ENCODE measurements at regions not wholly inside any gene's neighbourhood (a gene's known extent, or its start where the extent isn't known, plus 50 kb on each side); places are given as distances from the start of the nearest gene placed in this dataset.
"Not testable (repeated sequence)": the region's sequence is repeated elsewhere in the genome, so short reads cannot be mapped to it uniquely, and the experiment has no call there.

GRCh38 chr4:81737865-81738559 is 266.3 kb upstream of the RASGEF1B start:
- DNase-seq (ENCODE audit: low read depth): no peak
- no peak overlapping the region for H3K4me3 ChIP-seq (ENCODE audit: low read length)
- no peaks in the 10 kb centered on the region for H3K9me3 ChIP-seq (ENCODE audit: control insufficient read depth, low read length)
- H3K36me3 ChIP-seq (ENCODE audit: control insufficient read depth, insufficient read depth, low read length, severe bottlenecking): no peaks in the 10 kb centered on the region
- H3K9ac ChIP-seq (ENCODE audit: low read length): no peak overlapping the region
- H3K4me1 ChIP-seq (ENCODE audit: control insufficient read depth, insufficient read depth, low read length): no peaks in the 10 kb centered on the region
- H3K27me3 ChIP-seq (replicated peaks; ENCODE audit: control insufficient read depth, insufficient read depth, low read length): no peaks in the 10 kb centered on the region

DNA sequence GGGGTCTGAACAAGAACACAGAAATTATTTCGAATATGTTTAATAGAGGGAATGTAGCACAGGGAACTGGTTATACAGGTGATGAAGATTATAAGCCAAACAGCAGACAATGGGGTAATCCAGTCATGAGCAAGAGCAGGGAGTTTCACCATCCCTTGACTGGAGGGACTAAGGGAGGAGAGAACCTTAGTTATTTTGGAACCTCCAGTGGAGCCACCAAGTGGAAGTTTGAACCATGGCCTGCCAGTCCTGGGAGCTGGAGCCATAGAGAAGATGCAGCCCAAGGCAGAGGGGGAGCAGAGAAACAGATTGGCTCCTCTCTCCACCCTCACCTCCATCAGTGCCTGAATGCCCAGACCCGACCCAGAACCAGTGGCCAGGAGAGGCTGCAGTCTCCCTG is 264.6 kb upstream of the RASGEF1B start:
- Histone ChIP-seq H3K9ac (ENCODE audit: low read length) (no peak overlapping the region), H3K36me3 (ENCODE audit: control insufficient read depth, insufficient read depth, low read length, severe bottlenecking) (no peaks in the 10 kb centered on the region), H3K4me1 (ENCODE audit: control insufficient read depth, insufficient read depth, low read length) (no peaks in the 10 kb centered on the region), H3K4me3 (ENCODE audit: low read length) (no peak overlapping the region), H3K27me3 (replicated peaks; ENCODE audit: control insufficient read depth, insufficient read depth, low read length) (no peaks in the 10 kb centered on the region), H3K9me3 (ENCODE audit: control insufficient read depth, low read length) (no peaks in the 10 kb centered on the region)
- DNase-seq (ENCODE audit: low read depth): no peak

DNA sequence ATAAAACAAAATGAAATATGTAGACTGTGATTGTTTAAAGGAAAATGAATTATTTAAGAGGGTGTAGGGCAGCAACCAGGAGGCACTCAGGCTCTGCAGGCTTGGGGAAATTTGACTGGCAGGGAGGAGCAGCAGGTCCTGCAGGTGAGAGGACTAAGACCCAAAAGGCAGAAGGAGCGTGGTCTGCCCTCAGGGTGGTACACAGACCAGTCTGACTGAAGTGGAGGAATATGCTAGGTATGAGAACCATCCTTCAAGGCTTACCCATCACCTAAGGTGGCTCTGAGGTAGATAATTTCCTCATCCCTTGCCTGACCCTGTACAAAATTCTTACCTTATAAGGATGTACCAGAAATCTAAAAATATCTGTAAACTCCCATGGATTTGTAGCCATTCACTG is 261.3 kb upstream of the RASGEF1B start:
- no peak for DNase-seq (ENCODE audit: low read depth)
- Histone ChIP-seq H3K9ac (ENCODE audit: low read length) (no peak overlapping the region), H3K4me1 (ENCODE audit: control insufficient read depth, insufficient read depth, low read length) (no peaks in the 10 kb centered on the region), H3K4me3 (ENCODE audit: low read length) (no peak overlapping the region), H3K9me3 (ENCODE audit: control insufficient read depth, low read length) (peaks cover 2% of the 10 kb centered on the region), H3K36me3 (ENCODE audit: control insufficient read depth, insufficient read depth, low read length, severe bottlenecking) (no peaks in the 10 kb centered on the region), H3K27me3 (replicated peaks; ENCODE audit: control insufficient read depth, insufficient read depth, low read length) (no peaks in the 10 kb centered on the region)

- Histone ChIP-seq H3K36me3 (ENCODE audit: control insufficient read depth, insufficient read depth, low read length, severe bottlenecking) (no peaks in the 10 kb centered on the region), H3K4me3 (ENCODE audit: low read length) (no peak overlapping the region), H3K9ac (ENCODE audit: low read length) (no peak overlapping the region), H3K4me1 (ENCODE audit: control insufficient read depth, insufficient read depth, low read length) (peaks cover 27% of the 10 kb centered on the region), H3K9me3 (ENCODE audit: control insufficient read depth, low read length) (peaks cover 6% of the 10 kb centered on the region), H3K27me3 (replicated peaks; ENCODE audit: control insufficient read depth, insufficient read depth, low read length) (no peaks in the 10 kb centered on the region)
- DNase-seq (ENCODE audit: low read depth): no peak
Measured at GRCh38 chr4:81724925-81725329, 253.2 kb upstream of the RASGEF1B start.

DNA sequence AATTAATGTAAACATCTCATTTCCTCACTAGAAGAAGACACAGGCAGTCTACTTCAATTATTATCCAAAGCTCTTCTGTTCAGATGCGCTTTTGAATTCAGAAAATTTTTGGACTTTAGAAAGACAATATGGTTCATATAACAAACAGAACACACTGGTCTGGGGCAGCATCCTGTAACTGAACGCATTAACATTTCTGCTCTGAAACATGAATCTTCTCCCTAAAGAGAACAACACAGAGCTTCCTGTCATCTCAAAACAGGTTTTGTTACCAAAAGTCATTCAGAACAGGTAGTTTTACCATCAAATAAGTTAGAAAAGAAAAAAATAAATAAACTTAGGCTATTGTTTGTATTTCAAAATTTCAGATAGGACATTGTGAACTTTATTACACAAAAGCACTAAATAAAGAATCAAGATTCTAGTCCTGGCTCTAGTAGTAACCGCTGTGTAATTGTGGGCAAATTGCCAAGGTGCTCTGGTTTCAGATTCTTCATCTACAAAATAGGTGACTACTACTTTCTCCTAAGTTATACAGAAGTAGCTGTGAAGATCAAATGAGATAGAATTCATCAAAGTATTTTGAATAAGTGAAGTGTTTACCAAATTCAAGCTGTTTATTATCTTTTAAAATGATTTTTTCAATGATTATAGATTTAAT is 252.3 kb upstream of the RASGEF1B start:
- H3K4me1 ChIP-seq (ENCODE audit: control insufficient read depth, insufficient read depth, low read length): peaks cover 27% of the 10 kb centered on the region
- peaks cover 6% of the 10 kb centered on the region for H3K9me3 ChIP-seq (ENCODE audit: control insufficient read depth, low read length)
- H3K9ac ChIP-seq (ENCODE audit: low read length): no peak overlapping the region
- no peaks in the 10 kb centered on the region for H3K27me3 ChIP-seq (replicated peaks; ENCODE audit: control insufficient read depth, insufficient read depth, low read length)
- H3K4me3 ChIP-seq (ENCODE audit: low read length): no peak overlapping the region
- no peak for DNase-seq (ENCODE audit: low read depth)
- no peaks in the 10 kb centered on the region for H3K36me3 ChIP-seq (ENCODE audit: control insufficient read depth, insufficient read depth, low read length, severe bottlenecking)

- Histone ChIP-seq H3K9ac (ENCODE audit: low read length) (no peak overlapping the region), H3K36me3 (ENCODE audit: control insufficient read depth, insufficient read depth, low read length, severe bottlenecking) (no peaks in the 10 kb centered on the region), H3K4me1 (ENCODE audit: control insufficient read depth, insufficient read depth, low read length) (peaks cover 27% of the 10 kb centered on the region), H3K4me3 (ENCODE audit: low read length) (no peak overlapping the region), H3K9me3 (ENCODE audit: control insufficient read depth, low read length) (peaks cover 6% of the 10 kb centered on the region), H3K27me3 (replicated peaks; ENCODE audit: control insufficient read depth, insufficient read depth, low read length) (no peaks in the 10 kb centered on the region)
- no peak for DNase-seq (ENCODE audit: low read depth)
Measured at GRCh38 chr4:81723019-81723884, 251.5 kb upstream of the RASGEF1B start.

GRCh38 chr4:81722290-81722851 is 250.7 kb upstream of the RASGEF1B start:
- Histone ChIP-seq H3K36me3 (ENCODE audit: control insufficient read depth, insufficient read depth, low read length, severe bottlenecking) (no peaks in the 10 kb centered on the region), H3K27me3 (replicated peaks; ENCODE audit: control insufficient read depth, insufficient read depth, low read length) (no peaks in the 10 kb centered on the region), H3K9me3 (ENCODE audit: control insufficient read depth, low read length) (no peaks in the 10 kb centered on the region), H3K9ac (ENCODE audit: low read length) (no peak overlapping the region), H3K4me1 (ENCODE audit: control insufficient read depth, insufficient read depth, low read length) (peaks cover 27% of the 10 kb centered on the region), H3K4me3 (ENCODE audit: low read length) (no peak overlapping the region)
- DNase-seq (ENCODE audit: low read depth): no peak

DNA sequence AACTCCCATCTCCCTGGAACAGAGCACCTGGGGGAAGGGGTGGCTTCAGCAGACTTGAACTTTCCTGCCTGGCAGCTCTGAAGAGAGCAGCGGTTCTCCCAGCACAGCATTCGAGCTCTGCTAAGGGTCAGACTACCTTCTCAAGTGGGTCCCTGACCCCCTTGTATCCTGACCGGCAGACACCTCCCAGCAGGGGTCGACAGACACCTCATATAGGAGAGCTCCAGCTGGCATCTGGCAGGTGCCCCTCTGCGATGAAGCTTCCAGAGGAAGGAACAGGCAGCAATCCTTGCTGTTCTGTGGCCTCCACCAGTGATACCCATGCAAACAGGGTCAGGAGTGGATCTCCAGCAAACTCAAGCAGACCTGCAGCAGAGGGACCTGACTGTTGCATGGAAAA is 244.1 kb upstream of the RASGEF1B start:
- no peak for DNase-seq (ENCODE audit: low read depth)
- Histone ChIP-seq H3K27me3 (replicated peaks; ENCODE audit: control insufficient read depth, insufficient read depth, low read length) (peaks cover 15% of the 10 kb centered on the region), H3K36me3 (ENCODE audit: control insufficient read depth, insufficient read depth, low read length, severe bottlenecking) (no peaks in the 10 kb centered on the region), H3K9ac (ENCODE audit: low read length) (no peak overlapping the region), H3K9me3 (ENCODE audit: control insufficient read depth, low read length) (no peaks in the 10 kb centered on the region), H3K4me3 (ENCODE audit: low read length) (no peak overlapping the region), H3K4me1 (ENCODE audit: control insufficient read depth, insufficient read depth, low read length) (no peaks in the 10 kb centered on the region)

DNA sequence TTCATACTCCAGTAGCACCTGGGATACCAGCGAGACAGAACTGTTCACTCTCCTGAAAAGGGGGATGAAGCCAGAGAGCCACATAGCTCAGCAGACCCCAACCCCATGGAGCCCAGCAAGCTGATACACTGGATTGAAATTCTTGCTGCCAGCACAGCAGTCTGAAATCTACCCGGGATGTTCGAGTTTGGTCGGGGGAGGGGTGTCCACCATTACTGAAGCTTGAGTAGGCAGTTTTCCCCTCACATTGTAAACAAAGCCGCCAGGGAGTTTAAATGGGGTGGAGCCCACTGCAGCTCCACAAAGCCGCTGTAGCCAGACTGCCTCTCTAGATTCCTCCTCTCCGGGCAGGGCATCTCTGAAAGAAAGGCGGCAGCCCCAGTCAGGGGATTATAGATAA is 243.7 kb upstream of the RASGEF1B start:
- H3K9ac ChIP-seq (ENCODE audit: low read length); DNase-seq (ENCODE audit: low read depth): not testable (repeated sequence)

DNA sequence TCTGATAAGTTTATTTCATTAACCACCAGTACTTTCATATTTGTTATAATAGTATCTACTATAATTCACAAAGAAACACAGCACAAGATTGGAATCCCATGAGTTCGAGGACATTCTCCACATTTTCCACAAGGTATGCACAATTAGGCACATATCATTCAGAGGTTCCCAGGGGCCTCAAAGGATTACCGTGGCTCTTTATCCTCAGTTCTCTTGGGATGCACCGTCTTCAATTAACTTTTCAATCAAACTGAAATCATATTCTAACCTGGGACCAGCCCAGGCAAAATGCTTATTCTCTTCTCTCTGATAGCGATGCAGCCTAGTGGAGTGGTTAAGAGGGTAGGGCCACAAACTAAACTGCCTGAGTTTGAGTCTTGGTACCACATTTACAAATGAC is 242.6 kb upstream of the RASGEF1B start:
- Histone ChIP-seq H3K36me3 (ENCODE audit: control insufficient read depth, insufficient read depth, low read length, severe bottlenecking) (no peaks in the 10 kb centered on the region), H3K4me1 (ENCODE audit: control insufficient read depth, insufficient read depth, low read length) (no peaks in the 10 kb centered on the region), H3K9ac (ENCODE audit: low read length) (no peak overlapping the region), H3K4me3 (ENCODE audit: low read length) (no peak overlapping the region), H3K9me3 (ENCODE audit: control insufficient read depth, low read length) (no peaks in the 10 kb centered on the region), H3K27me3 (replicated peaks; ENCODE audit: control insufficient read depth, insufficient read depth, low read length) (peaks cover 15% of the 10 kb centered on the region)
- no peak for DNase-seq (ENCODE audit: low read depth)

More for the DNA sequence above, 243.7 kb upstream of the RASGEF1B start:
- not testable (repeated sequence) for H3K36me3 ChIP-seq (ENCODE audit: control insufficient read depth, insufficient read depth, low read length, severe bottlenecking); H3K9me3 ChIP-seq (ENCODE audit: control insufficient read depth, low read length); H3K4me1 ChIP-seq (ENCODE audit: control insufficient read depth, insufficient read depth, low read length); H3K4me3 ChIP-seq (ENCODE audit: low read length)
- peaks cover 15% of the 10 kb centered on the region for H3K27me3 ChIP-seq (replicated peaks; ENCODE audit: control insufficient read depth, insufficient read depth, low read length)

GRCh38 chr4:81712714-81713113 is 241.0 kb upstream of the RASGEF1B start:
- no peak for DNase-seq (ENCODE audit: low read depth)
- Histone ChIP-seq H3K36me3 (ENCODE audit: control insufficient read depth, insufficient read depth, low read length, severe bottlenecking) (no peaks in the 10 kb centered on the region), H3K9me3 (ENCODE audit: control insufficient read depth, low read length) (no peaks in the 10 kb centered on the region), H3K4me1 (ENCODE audit: control insufficient read depth, insufficient read depth, low read length) (no peaks in the 10 kb centered on the region), H3K9ac (ENCODE audit: low read length) (no peak overlapping the region), H3K27me3 (replicated peaks; ENCODE audit: control insufficient read depth, insufficient read depth, low read length) (peaks cover 15% of the 10 kb centered on the region), H3K4me3 (ENCODE audit: low read length) (no peak overlapping the region)

Measured in adipocyte (in vitro differentiated cells).